GM21367 (cell line): ENCODE measurements at regions not wholly inside any gene's neighbourhood (a gene's known extent, or its start where the extent isn't known, plus 50 kb on each side); places are given as distances from the start of the nearest gene placed in this dataset.

ENCODE experiments used
- ATAC-seq: cut with Tn5 transposase; IDR thresholded peaks from one replicate; pipeline ENCODE4 v1.9.1; 2021; ENCODE audit not compliant: unreplicated experiment

DNA sequence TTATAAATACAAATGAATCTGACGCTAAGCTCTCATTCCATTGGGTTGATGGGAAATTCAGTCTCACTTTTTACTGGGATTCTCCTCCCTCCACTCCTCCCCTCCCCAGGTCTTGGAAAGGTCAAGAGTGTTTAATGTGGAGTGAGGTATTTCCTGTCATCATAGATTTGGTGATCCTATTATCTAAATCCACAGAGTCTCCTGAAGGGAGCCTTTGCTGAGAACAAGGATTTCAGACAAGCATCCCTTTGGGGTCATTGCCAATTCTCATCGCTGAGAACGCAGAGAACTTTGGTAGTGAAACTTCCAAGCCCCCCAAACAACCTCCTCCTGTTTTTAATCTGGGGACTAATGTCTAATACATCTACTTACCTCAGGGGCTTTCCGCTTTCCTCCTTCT is 297.9 kb downstream of the OTOL1 start:
- no peak for ATAC-seq

DNA sequence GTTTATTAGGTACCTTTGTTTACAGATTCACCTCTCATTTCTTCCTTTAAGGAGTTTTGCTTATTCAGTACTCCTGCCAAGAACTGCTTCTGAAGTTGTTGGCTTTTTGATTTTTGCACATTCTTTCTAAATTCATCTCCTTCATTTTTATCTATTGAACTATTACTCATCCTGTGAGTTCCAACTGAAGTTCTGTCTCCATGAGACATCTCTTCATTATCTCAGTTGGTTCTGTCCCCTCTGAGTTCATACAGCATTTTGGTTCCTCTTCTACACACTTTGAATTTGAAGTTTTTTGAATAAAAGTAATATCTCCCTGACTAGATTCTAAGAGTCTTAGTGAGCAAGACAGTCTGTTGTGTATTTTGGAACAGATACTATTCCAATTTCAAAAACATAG is 299.7 kb downstream of the OTOL1 start:
- no peak for ATAC-seq

DNA sequence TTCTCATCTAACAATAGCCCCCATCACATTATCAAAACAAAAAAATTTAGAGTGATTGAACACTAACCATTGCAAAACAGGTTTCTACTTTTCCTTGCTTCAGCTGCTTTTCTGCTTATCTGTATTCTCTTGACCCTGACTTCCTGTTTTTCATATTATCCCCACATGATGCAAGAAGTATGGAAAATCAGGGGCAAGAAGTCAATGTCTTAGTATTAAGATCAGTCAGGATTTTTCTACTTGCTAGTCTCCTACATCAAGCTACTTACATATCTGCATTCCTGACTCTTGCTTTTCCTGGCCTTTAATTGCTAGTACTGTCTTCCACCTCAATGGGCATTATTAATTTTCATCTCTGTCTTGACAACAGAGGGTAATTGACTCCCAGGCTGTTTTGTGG is 300.2 kb downstream of the OTOL1 start:
- ATAC-seq, result no peak

DNA sequence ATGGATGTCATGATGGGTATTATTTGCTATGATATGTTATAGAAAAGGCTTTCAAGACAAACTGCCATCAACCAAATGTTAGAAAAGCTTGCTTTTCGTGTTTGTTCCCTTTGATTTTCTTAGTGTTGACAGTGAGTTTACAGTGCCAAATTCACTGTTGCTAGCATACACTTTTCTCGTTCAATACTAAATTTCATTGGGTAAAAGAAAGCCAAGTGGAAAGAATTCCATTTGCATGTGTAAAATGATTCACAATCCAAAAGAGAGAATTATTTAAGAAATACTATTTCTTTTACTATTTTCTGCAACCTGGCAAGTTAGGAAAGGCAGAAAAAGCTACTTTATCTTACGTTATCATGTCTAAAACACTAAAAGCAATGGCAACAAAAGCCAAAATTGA is 301.4 kb downstream of the OTOL1 start:
- ATAC-seq, result no peak

DNA sequence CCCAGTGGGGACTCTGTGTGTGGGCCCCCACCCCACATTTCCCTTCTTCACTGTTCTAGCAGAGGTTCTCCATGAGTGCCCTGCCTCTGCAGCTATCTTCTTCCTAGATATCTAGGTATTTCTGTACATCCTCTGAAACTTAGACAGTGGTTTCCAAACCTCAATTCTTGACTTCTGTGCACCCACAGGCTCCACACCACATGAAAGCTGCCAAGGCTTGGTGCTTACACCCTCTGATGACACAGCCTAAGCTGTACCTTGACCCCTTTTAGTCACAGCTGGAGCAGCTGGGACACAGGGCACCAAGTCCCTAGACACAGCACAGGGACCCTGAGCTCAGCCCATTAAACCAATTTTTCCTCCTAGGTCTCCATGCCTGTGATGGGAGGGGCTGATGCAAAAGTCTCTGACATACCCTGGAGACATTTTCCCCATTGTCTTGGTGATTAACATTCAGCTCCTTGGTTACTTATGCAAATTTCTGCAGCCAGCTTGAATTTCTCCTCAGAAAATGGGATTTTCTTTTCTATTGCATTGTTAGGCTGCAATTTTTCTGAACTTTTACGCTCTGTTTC is 304.5 kb downstream of the OTOL1 start:
- ATAC-seq, result no peak

DNA sequence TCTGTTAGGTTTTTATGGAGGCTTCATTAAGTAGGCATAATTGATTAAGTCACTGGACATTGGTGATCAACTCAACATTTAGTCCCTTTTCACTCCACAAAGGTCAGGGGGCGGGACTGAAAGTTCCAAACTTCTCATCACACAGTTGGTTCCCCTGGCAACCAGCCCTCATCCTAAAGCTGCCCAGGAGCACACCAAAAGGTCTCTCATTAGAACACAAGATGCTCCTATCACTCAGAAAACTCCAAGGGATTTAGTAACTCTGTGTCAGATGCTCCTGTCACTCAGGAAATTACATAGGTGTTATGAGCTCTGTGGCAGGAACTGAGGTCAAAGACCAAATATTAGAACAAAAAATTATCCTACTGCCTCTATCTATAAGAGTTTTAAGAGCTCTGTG is 321.5 kb downstream of the OTOL1 start:
- no peak for ATAC-seq

DNA sequence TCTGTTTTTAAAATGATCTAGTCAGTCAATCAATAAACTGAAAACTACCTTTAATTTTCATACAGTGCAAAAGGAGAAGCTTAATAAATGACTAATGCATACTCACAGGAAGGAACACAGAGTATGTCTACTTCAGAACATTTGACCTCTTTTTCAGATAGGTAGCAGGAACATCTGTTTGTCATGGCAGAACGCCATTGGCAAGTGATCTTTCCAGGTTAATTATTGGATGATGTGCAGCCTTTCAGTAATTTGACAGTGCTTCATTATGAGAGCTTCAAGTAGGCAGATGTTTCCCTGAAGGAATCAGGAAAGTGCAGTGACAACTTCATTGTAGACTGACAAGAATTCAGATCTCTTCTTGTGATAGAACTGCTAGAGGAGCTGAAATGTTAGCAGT is 325.0 kb downstream of the OTOL1 start:
- no peak for ATAC-seq

DNA sequence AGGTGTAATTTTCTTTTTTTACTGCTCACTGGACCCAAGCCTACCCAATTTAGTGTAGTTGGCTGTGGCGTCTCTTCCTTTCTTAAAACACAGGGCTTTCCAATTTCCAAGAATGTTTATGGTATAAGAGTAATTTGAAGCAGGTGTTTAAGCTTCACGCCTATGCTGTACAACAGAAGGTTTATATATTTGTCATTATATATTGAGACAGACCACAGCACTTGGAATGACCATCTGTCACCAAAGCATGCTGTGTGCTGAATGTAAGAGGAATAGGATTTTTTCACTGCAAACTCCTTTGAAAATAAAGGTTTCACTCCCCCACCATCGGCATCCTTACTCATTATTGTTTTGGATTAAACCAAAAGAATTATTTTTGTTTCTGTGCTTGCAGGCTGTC is 325.7 kb downstream of the OTOL1 start:
- no peak for ATAC-seq

DNA sequence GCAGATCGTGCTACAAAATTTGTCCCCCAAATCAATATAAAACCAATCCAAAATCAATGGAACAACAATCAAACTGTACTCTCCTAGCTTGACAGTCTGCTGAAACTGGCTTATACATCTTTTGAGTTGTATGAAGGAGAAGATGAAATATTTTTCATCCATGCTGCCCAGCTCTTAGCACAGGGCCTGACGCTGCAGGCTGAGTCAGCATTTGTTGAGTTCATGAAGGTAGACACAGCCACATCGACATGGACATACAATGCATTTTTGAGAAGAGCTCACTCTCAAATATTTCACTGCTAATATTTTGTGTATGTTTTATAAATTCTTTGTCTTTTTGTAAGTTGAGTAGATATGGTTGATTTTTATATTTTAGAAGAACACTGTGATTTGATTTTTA is 327.3 kb downstream of the OTOL1 start:
- ATAC-seq, result no peak

DNA sequence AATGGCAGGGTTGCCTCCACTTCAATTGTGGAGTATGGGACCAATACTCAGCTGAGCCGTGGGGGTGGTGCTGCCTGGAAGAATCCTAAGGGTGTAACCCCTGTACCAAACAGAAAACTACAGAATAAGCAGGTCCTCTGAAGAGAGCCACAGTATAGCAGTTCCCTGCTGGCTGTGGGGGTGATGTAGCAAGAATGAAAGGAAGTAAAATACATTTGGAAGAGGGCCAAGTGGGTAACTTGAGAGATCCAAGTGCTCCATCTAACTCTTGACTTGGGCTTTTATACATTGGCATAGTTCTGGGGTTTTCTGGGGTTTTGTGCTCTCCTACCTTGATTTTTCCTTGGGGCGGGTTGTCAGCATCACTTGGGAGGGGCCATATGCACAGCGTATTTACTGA is 341.4 kb downstream of the OTOL1 start:
- no peak for ATAC-seq

DNA sequence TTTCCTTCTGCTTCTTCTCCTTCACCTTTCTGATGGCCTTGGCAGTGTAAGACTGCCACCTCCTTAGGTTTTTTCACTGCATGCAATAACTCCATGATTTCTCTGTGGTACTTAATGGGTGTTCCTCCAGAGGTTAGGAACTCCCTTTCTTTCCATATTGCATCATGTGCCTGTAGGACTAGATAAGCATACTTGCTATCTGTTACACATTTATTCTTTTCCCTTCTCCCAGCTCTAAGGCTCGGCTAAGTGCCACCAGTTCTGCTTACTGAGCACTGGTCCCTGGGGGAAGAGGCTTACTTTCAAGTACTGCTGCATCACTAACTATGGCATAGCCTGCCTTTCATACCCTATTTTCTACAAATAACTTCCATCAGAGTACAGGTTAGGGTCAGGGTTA is 351.8 kb downstream of the OTOL1 start:
- no peak for ATAC-seq

DNA sequence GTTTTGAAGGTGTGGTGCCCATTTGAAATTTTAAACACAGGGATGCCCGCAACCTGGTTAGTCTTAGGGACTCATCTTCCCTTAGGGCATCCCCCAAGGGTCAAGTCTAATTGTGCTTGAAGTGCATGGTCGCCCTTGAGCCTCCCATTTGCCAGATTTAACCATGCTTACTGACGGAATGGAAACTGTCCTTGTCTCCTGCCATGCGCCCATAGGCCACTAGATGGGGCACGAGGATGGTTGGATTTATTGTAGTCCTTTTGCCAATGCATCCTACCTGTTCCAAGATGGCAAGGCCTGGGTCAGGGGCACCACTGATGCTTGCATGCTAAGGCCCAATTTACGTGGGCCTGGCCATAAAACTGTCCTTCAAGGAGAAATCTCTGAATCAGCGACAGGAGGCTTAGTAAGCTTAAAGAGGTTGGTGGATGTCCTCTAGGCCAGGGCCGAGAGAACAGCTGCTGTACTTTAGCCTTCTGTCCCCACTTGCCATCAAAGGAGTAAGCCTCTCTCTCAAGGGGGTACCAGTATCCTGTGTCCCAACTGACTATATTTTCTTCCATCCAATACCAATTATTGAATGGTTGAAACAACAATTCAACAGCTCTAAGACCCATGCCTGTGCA is 355.4 kb downstream of the OTOL1 start:
- ATAC-seq, result peak; percentile 93

DNA sequence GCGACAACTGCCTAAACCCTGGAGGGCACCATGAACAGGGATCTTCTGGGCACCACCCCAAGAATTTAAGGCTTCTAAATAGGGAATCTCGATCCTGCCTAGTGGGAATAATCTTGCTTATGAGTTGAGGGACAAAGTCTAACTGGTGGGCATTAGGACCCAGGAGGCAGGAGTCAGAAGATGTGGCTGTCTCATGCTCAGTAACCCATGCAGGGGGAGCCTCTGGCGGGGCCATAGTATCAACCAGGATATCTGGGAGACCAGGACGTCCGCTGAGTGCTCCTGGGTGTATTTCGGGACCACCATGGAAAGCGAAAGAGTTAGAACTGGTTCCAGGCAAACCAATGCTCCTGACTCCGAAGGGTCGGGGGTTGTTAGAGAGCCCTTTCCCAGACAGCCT is 356.1 kb downstream of the OTOL1 start:
- ATAC-seq, result no peak

DNA sequence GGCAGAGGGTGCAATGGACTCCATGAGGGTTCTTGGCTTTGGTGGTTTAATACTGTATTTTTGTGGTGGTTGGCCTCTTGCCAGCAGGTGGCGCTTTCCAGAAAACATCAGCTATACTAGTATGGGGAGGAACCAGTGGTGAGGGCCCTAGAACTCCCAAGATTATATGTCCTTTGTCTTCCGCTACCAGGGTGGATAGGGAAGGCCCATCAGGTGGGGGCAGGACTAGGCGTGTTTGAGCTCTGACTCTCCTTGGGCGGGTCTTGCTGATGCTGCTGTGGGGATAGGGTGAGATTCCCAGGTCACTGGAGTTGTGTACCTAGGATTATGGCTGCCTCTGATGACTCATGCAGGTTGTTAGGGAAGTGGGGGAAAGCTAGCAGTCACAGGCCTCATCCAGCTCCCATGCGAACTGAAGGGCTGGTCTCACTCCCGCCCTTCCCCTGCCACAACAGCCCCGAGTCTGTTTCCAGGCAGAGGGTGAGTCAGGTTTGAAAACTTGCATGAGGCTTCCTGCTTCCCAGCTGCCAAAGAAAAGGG is 357.7 kb downstream of the OTOL1 start:
- peak; percentile 73 for ATAC-seq

DNA sequence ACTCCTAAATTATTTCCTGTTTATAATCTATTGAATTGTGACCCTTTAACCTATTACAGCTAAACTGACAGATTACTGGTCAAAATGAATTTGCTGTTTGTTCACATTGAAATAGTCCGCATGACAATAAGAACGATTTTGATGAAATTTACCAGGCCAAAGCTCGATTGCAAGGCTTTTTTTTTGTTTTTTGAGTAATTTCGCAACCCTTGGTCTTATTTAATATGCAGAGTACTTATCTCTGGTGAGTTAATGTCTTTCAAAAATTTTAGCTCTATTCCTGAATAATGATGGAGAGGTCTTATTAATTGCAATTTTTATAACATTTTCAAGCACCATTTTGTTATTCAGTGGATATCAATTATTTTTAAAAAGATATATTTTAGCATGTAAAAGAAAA is 362.4 kb downstream of the OTOL1 start:
- ATAC-seq, result no peak

DNA sequence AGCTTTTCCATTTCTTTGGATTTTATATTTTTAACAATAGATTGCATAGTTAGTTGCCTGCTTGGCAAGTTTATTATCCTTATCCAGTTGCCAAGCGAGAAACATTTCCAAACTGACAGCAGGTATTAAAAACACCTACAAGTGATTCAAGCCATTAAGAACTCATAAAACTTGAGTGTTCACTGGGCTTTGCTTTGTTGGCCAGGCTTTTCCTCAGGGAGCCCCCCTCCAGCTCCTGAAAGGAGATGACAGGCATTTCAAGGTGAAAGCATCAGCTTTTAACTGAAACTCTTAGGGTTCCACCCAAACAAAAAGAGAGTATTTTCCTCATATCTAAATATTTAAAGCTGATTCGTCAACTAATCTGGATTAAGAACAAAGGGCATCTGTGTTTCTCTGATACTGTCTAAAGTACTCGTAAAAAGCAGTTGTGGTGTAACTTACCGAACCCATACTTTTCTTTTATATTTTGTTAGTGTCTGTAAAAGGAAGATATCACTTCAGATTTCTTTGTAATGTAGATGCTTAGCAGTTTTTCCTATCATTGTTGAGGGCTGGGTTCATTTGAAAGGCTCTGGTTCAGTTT is 363.4 kb downstream of the OTOL1 start:
- ATAC-seq, result no peak

DNA sequence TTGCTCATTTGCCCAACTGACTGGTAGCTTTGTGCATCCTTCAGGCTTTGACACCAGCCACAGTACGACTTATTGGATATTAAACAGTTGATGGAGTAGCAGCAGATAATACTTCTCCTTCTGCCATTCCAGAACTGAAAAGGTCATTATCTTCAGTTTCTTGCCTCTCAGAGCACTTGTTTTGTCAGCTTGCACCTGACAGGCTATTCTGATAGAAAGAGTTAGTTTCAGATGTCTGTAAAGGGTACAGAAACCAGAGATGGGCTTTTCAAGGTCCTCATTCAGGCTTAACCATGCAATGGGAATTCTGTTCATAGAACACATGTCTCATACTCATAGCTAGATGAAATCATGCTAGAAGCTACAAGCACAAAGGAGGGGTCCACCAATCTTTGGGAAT is 367.2 kb downstream of the OTOL1 start:
- no peak for ATAC-seq

DNA sequence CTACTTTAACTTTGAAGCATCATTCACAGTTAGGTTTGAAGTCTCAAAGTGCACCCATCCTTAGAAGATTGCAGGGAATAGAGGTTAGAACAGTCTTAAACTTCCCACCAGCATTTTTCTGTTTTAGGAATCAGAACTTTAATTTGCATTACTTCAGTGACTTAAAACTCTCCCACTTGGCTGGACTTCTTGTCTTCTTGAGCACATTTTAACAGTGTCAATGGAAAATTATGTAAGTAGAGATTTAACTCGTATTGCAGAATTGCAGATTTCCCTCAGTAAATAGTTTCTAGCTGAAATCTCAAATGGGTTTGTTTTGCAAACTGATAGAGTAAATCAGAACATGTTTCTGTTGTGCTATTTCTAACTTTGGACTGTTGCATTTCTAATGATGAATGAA is 369.6 kb downstream of the OTOL1 start:
- no peak for ATAC-seq

DNA sequence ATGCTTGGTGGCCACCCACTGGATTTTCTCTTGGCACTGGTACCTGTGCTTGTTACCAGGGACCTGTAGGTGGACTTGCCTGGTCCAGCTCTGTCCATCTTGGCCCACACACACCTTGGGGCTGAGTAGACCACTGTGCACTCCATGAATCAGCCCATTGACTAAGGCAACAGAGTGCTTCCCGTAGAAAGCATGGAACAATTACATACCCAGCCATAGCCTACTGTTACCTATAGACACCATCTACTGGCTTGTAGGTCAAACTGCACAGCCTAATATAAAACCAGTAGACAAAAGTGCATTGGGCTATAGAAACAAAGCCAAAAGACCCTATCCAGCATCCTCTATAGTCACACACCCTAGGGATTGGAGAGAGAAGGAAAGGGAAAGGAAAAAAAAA is 378.9 kb downstream of the OTOL1 start:
- no peak for ATAC-seq

DNA sequence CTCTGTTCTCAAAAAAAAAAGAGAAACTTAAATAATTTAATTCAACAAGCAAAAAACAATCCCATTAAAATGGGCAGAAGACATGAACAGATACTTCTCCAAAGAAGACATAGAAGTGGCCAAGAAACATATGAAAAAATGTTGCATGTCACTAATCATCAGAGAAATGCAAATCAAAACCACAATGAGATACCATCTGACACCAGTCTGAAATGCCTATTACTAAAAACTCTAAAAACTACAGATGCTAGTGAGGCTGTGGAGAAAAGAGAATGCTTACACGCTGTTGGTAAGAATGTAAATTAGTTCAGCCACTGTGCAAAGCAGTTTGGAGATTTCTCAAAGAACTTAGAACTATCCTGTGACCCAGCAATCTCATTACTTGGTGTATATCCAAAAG is 382.9 kb downstream of the OTOL1 start:
- no peak for ATAC-seq

DNA sequence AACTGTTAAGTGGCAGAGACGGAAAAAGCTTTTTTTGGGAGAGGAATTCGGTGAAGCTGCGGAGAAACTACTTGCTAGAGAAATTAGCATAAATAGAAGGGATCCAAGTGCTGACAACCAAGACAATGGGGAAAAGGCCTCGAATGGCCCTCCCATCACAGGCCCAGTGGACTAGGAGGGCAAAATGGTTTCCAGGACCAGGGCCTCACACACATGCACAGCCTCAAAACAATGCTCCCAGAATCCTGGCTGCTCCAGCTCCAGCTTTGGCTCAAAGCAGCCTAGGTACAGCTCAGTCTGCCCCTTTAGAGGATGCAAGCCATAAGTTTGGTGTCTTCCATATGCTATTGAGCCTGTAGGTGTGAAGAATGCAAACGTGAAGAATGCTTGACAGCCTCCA is 388.2 kb downstream of the OTOL1 start:
- ATAC-seq, result no peak

DNA sequence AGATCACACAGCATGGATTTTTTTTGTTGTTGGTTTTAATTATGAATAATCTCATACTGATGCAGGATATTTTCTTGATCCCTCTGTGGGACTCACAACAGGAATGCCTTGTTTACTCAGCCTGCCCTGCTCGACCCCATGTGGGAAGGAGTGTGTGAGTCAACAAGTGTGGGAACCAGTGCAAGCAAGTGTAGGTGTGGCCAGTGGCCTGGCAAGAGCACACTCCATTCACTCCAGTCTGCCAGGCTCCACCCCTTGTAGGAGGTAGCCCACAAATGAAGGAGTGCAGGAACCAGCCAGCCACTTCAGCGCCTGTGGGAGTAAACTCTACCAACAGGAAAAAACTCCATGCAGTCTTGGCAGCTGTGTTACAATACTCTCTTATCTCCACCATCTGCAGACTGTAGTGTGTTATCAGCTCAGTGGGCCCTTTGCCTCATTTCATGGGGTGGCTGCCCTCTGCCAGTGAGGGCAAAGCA is 393.6 kb downstream of the OTOL1 start:
- no peak for ATAC-seq

DNA sequence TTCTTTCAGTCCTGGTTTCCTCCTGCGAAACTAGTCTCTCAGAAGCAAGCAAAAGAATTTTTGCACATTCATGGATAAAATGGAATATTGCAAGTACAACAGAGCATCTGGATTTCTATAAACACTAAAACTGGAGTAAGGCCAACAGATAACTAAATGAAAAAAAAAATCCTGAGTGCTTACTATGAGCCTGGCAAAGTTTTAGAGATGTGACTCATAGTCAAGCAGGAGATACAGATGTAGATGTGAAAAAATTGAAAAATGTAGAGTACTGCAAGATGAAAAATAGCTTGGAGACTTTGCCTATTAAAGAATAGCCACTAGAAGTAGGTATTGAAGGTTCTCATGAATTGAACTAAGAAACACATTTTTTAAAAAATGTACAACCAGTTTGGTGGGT is 397.4 kb downstream of the OTOL1 start:
- no peak for ATAC-seq
